Panc1 (cell line): ENCODE measurements at regions not wholly inside any gene's neighbourhood (a gene's known extent, or its start where the extent isn't known, plus 50 kb on each side); places are given as distances from the start of the nearest gene placed in this dataset.

Source experiments
- CTCF ChIP-seq: fragments of 450-650 bp; IDR thresholded peaks from 2 replicates; pipeline ENCODE4 v1.5.1; 2017; ENCODE audit warnings: mild to moderate bottlenecking
- POLR2AphosphoS5 ChIP-seq: IDR thresholded peaks from 2 replicates; pipeline ENCODE4 v1.6.1; 2012; ENCODE audit warnings: mild to moderate bottlenecking, low read depth, low read length, moderate library complexity

- TF ChIP-seq POLR2AphosphoS5 (no peak), CTCF (no peak)
Measured at GRCh38 chr13:59461411-59461810, 702.3 kb downstream of the DIAPH3 start.
